Inflammatory macrophage treated with lipopolysaccharide for 1 hour (primary cell): ENCODE measurements at regions not wholly inside any gene's neighbourhood (a gene's known extent, or its start where the extent isn't known, plus 50 kb on each side); places are given as distances from the start of the nearest gene placed in this dataset.
"Not testable (repeated sequence)": the region's sequence is repeated elsewhere in the genome, so short reads cannot be mapped to it uniquely, and the experiment has no call there.

Experiments used
- DNase-seq, 2 donors: peaks; one replicate each; pipeline ENCODE4 v3.0.0-alpha.2; 2020 to 2022

DNA sequence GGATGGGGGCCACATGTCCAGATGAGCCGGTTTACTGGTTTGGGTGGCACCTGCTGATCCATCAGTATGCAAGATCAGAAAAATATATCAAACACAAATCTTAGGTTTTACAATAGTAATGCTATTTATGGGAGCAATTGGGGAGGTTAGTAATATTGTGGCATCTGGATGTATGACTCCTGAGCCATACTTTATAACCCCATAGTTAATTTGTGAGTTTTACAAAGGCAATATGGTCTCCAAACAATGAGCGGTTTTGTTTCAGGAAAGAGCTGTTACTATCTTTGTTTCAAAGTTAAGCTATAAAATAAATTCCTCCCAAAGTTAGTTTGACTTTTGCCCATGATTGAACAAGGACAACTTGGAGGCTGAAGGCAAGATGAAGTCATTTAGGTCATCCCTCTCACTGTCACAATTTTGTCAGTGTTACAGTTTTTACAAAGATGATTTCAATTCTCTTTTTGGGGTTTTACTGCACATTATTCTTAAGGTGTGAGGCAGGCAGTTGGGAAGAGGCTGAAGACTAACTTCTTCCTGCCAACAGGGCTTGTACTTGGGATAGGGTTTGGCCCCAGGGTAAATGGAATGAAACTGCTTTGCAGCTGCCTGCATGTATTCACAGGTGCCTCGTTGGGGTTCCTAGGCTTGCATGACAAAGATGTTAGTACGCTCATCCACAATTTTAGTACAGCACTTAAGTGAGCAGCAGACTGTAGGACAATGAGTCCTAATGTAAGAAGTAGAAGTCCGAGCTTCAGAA is 296.6 kb upstream of the NDN start:
- no peak for DNase-seq

DNA sequence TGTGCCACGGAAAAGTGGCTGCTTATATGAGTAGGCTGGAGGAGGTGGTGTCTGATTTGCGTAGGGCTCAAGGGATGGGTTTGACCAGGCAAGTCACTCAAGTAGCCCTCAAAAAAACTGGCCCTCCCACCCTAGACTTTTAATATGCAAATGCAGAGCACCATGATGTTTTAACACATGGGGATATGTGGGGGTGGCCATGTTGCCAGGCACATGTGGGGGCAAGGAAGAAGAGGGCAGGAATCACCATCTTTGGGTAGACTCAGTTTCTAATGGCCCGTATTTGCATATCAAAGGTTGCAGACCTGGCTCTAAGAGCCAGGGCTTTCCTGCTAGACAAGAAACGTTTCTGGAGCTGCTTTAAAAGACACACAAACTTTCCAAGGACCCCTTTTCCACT is 307.2 kb upstream of the NDN start:
- DNase-seq: no peak

DNA sequence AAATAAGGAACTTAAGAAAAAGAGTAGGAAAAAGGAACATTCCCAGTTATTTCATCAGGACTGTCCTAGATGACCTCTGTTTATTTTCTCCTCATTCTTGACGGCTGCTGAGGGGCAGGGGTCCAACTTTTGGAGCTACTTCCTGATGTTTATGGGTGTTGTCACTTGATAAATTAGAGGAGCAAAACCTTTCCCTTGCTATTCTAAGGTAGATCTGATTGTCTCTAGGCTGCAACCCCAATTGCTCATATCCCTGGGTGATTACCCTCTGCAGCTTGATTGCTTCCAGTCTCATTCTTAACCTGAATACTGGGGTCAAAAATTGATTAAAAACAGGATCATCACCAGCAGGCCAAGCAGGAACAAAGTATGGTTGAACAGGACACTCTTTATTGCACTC is 311.0 kb upstream of the NDN start:
- no peak for DNase-seq

DNA sequence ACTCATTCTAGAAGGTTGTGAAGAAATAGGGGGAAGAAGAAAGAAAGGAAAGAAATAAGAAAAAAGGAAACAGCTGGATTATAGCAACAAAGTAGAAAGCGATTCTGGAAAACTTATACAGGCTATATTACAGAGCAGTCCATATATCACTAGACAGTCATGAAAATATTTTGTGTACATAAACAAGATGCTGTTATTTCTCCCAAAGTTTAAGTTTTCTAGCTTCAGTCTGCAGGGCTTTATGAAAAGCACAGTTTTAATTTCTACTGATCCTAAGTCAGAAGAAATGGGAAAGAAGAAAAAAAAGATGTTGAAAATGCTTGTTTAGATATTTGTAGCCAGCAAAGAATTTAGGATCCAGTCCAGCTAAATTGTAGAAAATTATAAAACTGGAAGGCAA is 321.4 kb upstream of the NDN start:
- DNase-seq: no peak

DNA sequence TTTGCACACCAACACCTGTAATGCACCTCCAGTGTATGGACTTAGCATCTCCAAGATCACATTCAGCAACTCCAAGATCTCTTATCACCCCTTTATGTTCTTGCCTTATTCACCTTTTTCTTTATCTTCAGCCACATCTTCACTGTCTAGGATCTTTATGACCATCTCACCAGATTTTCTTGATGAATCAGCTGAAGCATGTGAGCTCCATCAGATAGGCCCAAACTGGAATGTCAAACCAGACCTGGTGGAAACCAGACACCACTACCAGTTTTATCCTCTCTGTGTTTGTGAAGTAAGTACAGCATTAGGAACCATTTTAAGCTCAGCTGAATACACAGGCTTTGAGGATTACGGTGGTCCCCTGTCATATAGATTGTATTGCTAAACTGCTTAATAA is 330.4 kb upstream of the NDN start:
- DNase-seq: no peak

DNA sequence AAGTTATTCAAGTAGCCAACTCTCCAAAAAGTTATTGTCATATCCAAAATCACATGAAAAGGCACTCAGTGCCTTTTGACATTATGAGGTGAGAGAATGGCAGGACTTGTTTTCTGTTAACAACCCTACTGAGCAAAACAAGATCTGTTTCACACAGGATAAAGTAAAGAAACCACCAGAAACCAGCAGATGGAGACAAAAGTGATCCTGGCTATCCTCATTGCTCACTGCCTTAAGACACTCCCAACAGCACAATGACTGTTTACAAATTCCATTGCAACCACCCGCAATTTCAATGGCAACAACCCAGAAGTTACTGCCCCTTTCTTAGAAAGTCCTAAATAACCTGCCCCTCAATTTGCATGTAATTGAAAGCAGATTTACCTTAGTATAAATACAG is 352.6 kb upstream of the NDN start:
- DNase-seq: no peak

DNA sequence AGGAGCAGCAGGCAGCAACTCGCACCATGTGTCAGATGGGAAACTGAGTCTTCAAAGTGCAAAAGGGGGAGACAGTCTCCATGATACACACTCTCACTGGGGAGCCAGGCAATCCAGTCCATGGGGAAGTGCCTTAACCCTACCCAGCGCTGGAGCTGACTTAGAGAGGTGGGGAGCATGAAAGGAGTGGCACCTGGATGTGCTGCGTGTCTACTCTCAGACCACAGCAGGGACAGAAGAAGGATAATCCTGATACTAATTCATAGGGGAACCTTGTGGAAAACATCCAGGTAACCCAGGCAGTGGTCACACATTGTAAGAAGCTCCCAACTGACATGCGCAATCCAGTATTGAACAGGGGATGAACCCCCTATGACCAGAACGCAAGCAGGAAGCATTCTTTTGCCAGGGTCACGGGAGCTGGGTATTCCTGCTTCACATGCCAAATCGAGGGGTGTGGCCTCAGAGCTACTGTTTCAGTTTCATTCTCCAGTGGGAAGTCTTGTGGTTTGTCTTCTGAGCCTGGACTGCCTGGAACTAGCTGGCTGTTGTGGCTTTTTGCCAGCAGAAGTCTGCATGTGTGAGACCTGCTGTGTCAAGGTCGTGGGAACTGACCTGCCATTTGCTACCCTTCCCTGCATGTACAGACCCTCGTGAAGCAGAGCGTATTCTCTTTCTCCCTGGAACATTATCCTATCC is 367.6 kb upstream of the NDN start:
- DNase-seq: no peak

DNA sequence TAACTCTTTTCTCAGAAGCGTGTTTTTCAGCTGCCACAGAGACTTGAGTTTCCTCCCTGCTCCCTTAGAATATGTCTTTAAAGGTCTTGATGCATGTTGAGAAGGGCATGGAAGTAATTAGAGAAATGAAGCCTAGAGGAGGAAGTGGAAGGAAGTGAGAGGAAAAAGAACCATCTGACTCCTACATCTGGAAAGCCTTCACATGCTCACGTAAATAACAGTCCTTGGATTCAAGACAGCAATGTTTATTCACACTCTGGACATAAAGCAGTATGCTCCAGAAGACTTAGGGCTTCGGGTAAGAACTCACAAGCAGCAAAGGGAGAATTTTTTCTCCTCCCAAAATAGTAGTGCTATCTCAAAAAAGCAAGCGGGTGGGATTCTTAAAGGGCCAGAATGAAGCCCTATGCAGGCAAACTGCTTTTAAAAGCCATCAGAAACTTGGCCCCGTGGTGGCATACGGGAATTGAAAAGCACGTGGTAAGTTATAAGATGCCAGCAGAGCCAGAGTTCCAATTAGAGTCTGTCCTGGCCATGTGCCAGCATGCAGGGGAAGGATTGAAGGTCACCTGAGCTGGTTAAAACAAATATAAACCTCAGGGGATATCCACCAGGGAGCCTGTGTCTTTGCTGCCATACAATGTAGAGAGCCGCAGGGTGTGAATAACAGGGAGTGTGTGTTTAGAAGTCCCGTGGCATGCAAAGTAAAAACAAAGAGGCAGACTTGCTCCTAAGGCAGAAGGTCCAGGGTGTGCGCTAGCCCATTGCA is 380.8 kb upstream of the NDN start:
- no peak for DNase-seq

DNA sequence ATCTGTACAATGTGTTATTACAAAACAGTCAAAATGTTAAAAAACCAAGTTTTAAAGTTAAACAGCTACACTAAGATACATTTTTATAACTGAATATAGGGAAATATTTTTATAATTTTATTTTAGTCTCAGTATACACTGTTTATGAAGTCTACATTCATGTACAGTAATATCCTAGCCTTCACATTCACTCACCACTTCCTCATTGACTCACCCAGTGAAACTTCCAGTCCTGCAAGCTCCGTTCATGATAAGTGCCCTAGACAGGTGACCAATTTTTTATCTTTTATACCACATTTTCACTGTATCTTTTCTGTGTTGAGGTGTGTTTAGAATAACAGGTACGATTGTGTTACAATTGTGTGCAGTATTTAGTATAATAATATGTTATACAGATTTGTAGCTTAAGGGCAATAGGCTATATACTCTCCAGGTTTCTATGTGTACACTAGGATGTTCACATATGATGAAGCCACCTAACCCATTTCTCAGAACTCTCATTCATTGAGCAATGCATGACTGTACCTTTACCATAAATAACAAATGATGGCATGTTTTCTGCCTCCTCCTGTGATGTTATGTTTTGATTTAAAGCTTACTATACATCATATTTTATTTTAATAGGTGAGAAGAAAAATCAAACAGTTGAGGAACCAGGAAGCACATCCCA is 388.4 kb upstream of the NDN start:
- no peak for DNase-seq

DNA sequence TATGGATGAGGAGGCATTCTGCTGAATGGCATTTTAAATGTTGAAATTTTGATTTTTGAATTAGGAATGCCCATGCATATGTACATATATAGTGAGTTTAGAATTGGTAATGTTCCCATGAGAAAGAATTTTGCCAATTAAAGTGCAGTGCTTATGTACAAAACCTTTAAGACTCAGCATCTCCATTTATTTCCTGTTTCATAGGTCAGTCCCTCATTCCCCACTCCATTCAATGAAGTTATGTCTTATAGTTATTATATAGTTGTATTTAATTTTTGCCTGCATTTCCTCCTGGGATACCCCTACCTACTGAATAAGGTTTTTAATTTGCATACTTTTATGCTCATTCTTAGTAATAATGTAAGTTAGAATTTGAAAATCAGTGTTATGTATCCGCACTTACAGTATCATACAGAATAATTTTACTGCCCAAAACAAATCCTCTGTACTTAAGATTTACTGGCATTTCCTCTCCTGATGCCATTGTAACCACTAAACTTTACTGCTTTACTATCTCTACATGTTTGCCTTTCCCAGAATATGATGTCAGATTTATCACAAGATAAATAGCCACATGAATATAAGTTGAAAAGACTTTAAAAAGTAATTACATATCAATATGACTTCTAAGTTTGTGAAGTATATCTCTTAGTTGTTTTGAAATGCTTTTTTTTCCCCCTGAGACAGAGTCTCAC is 389.1 kb upstream of the NDN start:
- no peak for DNase-seq

DNA sequence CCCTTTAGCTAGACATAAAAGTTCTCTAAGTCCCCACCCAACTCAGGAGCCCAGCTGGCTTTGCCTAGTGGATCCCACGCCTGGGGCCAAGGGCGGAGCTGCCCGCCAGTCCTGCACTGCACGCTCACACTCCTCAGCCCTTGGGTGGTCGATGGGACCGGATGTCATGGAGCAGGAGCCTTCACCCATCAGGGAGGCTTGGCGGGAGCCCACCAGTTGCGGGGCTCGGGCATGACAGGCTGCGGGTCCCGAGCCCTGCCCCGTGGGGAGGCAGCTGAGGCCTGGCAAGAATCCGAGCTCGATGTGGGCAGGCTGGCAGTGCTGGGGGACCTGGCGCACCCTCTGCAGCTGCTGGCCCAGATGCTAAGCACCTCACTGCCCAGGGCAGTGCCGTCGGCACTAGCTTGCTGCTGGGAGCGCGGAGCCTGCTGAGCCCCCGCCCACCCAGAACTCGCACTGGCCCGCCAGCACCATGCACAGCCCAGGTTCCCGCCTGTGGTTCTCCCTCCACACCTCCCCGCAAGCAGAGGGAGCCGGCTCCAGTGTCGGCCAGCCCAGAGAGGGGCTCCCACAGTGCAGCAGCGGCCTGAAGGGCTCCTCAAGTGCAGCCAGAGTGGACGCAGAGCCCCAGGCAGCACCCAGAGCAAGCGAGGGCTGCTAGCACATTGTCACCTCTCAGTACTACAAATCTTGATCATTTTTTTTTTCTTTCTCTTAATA is 391.4 kb upstream of the NDN start:
- DNase-seq: no peak

DNA sequence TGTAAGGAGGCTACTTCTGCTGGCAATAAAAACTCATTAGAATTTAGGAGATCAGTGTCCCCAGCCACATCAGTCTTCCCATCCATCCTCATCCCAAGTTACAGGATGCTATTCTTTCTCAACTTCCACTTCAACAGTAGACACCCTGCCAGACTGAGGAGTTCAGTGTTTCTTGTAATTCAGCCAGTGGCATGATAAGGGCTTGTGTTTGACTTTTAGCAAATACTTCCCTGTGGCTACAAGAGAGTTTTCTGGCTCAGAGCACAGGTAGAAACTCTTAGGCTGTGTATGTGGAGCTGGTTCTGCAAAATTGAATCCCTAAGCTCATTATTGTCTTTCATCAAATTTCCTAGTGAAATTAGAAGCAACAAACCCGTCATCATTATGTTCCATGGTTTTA is 401.8 kb upstream of the NDN start:
- DNase-seq: not testable (repeated sequence)

DNA sequence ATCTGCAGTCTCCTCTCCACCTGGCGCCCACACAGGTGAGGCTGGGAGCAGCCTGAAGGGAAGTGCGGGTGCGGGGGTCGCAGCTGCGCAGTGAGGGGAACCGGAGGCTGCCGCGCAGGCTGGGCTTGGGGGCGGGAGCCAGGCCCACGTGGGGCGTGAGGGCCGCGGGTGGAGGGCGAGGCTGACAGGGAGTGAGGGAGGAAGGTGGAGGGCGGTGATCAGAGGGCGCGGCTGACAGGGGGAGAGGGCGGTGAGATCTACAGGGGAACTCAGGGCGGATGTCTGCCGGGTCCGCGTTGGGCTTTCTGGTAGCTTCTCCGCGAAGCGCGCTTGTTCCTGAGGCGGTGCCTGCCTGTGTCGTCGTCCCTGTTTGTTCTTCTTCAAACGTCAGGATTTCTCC is 414.4 kb upstream of the NDN start:
- not testable (repeated sequence) for DNase-seq

DNA sequence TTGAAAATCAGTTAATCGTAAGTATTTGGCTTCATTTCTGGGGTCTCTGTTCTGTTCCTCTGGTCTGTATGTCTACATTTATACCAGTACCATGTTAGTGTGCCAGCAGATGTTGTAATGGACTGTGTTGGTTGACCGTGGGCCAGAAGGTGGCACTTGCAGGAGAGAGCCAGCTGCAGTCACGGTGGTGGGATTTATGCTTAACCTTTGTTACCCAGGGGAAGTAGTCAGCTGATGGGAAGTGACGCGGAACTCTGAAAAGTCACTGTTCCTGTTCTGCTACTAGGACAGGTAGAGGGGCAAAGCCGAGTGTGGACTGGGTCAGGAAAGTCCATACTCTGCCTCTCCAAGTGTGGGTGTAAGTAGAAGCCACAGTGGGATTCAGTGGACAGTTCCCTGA is 420.4 kb upstream of the NDN start:
- not testable (repeated sequence) for DNase-seq

DNA sequence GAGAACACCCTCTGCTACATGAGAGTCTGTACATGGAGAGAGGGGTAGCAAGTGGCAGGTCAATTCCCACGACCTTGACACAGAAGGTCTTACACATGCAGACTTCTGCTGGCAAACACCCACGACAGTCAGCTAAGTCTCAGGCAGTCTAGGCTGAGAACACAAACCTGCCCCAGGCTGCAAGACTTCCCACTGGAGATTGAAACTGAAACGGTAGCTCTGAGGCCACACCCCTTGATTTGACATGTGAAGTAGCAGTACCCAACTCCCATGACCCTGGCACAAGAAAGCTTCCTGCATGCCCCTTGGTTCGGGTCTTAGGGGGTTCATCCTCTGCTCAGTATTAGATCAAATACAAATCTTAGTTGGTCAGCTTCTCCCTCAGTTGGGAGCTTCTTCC is 420.8 kb upstream of the NDN start:
- DNase-seq: not testable (repeated sequence)

DNA sequence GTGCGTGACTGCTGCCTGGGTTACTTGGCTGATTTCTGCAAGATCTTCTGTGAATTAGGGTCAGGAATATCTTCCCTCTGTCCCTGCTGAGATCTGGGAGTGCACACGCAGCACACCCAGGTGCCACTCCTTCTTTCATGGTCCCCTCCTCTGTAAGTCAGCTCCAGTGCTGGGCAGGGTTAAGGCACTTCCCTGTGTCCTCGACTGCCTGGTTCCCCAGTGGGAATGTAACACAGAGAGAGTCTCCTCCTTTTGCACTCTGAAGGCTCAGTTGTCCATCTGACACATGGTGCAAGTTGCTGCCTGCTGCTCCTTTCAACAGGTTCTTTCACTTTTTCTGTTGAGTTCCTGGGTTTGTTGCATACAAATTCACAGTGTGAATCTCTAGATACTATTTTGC is 421.2 kb upstream of the NDN start:
- DNase-seq: not testable (repeated sequence)

DNA sequence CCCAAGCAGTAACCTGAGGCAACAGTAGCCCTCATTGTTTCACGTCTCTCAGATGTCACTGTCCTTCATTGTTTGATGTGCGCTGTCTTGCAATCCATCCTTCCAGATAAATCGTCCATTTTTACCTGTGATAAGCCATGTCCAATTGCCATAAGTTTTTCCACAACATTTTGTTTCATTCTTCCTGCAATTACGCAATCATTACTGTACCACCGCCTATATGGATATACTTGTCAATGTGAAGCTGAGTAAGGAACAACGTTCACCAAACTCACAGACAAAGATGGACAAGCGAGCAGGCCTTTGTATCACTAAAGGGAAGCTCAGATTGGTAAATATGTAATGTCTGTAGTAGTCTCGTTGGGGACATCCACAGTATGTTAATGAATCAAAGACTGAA is 452.5 kb upstream of the NDN start:
- not testable (repeated sequence) for DNase-seq

DNA sequence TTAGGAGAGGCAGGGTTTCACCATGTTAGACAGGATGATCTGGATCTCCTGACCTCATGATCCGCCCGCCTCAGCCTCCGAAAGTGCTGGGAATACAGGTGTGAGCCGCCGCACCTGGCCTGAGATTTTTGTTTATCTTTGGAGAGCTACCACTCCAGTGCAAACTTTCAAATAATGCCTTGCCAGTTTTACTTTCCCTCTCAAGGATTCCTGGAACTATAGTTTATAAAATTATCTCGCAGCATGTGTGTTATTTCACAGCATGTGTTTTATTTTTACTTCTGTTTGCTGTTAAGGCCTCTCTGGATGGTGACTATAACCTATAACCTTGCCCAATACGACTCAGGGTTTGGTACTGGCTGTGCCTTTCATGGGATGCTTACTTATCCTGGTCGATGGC is 458.0 kb upstream of the NDN start:
- not testable (repeated sequence) for DNase-seq

DNA sequence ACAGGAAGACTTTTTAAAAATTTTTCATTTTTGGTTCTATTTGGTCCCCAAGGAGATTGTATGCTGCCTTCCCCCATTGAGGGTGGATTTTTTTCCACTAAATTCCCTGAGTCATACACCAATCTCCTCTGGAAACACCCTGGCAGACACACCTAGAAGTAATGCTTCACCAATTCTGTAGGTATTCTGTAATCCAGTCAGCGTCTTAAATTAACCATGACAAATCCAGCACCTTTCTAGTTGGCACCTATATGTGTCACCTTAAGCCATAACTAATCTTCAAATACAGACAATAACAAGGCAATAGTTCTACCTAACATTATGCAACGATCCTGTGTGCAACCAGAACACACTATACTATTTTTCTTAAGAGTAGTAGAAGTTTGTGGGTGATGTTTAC is 459.1 kb upstream of the NDN start:
- no peak for DNase-seq

DNA sequence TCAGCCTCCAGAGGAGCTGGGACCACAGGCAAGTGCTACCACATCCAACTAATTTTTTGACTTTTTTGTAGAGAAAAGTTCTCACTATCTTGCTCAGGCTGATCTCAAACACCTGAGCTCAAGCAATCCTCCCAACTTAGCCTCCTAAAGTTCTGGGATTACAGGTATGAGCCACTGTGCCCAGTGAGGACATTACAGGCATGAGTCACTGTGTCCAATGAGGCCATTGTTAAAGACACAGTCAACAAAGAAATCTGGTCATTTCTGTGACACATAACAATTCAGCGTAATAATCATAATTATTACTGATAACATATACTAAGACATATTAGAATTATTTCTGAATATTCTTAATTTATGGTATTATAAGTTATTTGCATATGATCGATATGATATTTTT is 463.4 kb upstream of the NDN start:
- no peak for DNase-seq

DNA sequence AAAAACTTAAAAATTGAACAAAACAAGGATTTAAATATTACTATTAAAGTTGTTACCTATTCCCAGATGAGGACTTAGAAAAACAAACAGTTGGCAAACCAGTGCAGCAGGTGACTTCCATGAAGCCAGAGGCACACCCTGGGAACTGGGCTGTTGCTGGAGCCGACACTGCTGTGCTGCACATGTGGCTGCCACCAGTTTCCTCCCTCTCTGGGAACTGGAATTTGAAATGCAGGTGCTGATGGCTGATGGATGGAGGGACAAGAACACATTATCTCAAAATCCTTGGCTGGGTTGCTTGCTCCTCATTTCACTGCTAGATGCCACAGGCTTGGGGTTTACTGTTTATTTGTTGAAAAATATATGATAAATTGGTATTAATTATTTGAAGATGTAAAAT is 471.2 kb upstream of the NDN start:
- not testable (repeated sequence) for DNase-seq

DNA sequence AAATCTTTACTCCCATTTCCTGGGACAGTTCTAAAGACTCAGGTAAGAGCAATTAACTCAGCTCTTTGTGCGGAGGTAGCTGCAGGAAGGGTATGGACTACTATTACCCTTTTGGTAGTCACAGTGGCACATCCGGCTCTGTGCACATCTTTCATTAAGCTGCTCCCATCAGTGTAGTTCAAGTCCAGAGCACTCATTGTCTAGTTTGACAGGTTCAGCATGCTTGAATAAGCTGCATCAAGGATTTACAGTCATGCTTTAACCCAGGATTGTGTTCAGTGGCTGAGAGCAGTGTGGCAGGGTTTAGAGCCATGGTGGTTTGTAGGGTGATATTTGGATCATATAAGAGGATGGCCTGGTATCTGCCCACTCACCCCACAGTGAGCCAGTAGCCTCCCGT is 478.4 kb upstream of the NDN start:
- DNase-seq: not testable (repeated sequence)
